HK-2 (cell line): ENCODE measurements at regions not wholly inside any gene's neighbourhood (a gene's known extent, or its start where the extent isn't known, plus 50 kb on each side); places are given as distances from the start of the nearest gene placed in this dataset.

ENCODE experiments used
- DNase-seq: peaks from one replicate; pipeline ENCODE4 v3.0.0-alpha.2; 2018; ENCODE audit not compliant: unreplicated experiment

DNA sequence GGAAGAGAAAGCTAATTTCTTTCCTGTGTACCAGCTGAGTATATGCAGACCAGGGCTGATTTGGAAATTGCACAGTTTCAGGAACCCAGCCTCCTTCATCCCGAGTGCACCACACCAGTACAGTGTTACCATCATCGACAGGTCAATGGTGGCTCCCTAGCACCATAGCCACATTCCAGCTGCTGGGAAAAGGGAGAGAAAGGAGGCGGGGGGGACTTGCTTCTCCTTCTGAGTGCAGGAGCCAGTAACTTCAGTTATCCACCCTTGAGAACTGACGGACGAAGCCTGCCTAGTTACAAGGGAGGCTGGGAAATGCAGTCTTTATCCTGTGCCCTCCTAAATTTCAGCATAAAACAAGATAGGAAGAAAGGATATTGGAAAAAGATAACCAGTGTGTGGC lies 129.7 kb upstream of the PRICKLE2 start:
- DNase-seq, result no peak

DNA sequence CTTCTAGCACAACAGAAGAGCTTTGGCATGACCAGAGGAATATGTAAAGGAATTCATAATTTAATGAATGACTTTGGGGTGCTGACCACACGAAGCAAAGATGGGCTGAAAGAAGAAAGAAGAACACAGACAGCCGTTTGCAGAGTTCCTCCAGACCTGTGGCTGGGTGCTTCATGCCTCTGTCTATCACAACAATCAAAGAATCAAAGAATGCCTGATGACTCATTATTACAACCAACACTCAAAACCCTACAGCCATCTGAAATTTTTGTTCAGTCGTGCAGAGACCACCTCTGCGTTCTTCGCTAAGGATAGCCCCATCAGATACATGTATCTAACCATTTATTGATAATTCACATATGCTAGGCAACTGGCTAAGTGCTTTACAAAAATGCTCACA lies 129.0 kb upstream of the PRICKLE2 start:
- no peak for DNase-seq

DNA sequence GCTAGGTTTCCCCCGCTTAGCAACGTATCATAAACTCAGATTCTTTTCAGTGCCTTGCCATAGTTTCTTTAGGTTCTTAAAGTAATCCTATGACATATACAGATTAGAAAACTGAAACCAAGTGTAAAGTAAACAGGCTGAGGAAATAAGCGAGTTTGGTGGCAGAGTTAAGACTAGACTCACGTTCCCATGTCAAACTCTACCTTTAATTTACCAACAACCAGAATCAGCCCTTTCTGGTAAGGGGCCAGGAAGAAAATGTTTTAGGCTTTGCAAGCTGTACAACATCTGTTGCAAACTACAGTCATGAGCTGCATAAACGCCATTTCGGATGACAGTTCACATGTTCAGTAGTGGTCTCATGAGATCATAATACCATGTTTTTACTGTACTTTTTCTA lies 128.0 kb upstream of the PRICKLE2 start:
- no peak for DNase-seq

DNA sequence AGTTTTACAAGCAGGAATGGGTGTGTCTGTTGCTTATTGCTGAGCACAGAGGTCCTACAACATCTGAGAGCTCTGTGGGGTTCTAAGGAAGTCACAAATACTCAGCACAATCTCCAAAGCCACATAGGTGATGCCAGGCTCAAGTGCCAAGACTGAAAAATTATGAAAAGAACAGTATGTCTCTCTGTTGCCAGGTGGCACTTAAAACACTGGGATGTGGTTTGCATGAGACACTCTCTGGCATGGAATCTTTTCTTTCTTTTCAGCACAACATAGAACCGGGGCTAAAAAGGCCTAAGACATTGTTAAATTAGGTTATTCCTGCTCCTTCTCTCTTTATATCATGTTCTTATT lies 127.3 kb upstream of the PRICKLE2 start:
- DNase-seq, result no peak

DNA sequence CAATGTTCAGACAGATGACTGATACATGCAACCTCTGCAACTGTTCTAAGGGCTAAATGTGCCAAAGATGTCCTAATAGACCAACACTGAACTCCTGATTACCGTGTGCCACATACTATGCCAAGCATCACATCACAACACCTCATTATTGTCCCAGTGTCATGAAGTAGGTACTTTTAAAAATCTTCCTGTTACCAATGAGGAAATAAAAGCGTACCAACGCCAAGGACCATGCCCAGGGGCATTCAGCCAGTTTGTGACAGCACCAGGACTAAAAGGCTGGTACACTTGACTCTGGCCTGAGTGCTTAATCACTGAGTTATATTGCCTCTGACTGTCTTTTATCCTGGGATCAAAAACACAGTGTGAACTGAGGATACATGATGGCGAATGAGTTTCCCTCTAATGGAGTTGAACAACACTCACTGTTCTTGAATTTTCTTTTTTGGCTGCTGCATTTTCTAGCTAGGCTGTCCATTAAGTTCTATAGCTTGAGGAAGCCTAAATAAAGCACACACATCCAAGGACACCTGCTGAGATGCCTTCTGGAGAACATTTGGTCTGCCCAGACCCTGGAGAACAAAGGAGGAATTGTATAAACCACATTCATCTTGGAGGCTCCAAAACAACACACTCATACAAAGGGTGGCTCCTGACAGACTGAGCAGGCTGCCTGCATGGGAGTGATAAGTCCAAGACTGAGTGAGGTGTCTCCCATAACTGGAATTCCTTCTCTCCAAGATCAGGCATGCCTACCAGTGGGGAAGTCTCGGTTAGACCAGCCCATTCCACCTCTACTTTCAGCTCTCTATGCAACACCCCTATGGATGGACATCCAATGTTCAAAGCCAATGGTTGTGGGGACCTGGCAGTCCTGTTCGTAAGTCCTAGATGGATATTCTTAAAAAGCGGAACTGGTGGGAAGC lies 126.7 kb upstream of the PRICKLE2 start:
- no peak for DNase-seq

DNA sequence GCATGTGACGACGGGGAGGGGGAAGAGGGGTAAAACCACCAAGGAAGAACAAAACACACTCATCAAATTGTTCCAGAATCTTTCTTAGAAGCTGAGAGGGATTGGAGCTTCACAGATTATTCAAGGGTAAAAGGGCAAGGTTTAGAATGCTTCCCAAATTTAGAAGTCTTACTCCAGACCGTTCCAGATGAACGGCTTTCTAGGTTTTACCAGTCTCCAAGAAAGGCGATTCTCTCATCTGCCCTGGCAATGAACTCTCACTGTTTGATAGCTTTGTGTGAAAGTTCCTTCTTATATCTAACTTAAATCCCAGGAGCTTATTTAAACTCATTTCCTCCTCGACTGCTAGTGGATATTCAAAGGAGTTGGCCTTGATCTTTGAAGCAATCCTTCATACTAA lies 124.3 kb upstream of the PRICKLE2 start:
- DNase-seq, result no peak

DNA sequence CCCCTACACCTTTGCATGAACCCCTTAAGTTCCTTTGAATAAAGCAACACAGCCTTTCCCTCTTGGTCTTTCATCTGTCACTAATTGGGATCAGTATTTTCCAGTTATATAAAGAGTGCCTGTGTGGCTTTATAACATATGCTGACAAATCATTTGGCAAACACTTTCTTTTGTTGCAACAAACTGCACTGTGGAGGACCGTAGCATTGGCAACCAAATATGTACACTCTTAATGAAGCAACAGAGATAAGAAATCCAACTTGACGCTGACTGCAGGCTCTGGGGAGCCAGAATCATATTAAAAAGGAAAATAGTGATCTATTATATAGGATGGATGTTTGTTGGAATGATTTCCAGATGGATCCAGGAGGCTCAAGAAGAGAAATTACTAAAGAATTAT lies 120.1 kb upstream of the PRICKLE2 start:
- DNase-seq, result no peak

DNA sequence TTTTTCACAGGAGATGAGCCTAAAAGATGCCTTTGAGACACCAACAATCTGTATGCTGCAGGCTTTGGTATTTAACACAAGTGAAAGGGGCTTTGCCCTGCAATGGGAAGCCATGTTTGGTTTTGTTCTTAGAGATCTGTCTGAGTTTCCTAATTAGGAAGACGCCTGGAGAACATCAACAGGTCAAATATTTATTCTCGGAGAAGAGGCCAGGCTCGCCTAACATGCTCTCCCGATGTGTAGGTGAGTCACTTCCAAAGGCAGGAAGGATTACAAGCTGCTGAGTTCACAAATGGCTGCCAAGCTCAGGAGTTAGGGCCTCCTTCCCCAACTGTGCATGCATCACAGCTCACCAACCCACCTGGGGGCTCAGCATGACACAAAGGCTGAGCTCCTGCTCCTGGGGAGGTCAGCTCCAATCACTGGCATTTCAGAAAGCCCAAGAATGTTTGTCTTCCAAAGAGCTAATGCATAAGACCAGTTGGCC lies 119.5 kb upstream of the PRICKLE2 start:
- peak; percentile 51 for DNase-seq

DNA sequence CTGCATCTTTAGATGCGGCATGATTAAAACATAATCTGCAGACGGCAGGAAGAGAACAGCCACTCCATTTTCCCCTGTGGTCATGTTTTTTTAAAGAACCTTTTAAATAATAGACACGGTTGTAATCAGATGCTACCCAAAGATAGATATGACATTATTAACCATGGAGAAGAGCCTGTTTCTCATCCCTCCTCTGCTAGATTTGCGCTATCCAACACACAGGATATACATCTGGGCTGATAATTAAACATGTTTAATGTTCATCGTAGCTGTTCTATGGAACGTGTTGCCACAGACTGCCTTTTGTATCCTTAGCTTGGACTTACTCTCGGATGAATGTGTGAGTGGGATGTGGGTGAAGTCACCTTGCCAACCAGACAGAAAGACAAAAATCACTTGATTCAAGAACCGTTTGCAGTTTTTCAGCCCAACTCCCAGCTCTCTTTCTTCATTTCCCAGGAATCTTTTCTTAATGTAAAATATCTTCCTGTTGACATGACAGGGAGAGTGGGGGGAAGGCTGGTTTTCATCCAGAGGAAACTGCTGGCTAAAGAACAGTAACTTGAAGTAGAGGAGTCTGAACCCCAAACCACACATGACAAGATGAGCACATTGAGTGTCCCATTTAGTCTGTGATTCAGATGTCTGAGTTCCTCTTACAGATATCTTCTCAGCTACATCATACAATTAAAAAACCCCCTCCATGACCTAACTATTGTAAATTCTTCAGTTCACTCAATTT lies 118.6 kb upstream of the PRICKLE2 start:
- DNase-seq, result peak; percentile 29

DNA sequence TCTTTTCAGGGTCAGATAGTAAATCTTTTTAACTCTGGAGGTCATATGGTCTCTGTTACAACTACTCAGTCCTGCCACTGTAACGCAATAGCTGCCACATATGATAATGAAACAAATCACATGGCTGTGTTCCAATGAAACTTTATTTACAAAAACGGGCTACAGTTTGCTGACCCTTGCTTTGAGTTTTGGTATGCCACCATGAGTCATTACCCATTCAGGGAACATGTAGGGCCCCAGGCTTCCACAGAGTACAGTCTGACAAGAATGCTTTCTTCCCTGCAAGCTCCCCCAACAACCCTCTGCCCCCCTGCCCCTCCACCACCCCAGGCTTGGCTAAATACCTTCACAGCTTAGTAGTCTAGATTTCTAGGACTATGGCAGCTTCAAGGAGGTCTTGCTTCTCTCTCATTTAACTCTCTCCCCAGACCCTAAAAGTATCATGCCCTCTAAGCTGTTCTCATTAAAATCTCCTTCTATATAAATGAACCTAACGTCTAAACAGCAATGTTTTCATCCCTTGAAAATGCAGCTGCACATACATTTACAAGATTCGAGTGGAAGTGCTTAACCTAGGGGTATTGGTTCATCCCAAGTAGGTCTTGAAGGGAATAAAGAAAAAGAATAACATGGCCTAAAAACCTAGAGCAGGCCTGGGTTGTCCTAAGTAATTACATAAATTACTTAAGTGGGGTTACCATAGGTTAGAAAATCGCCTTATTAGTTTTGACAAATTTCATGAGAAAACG lies 117.8 kb upstream of the PRICKLE2 start:
- DNase-seq, result peak; percentile 35

DNA sequence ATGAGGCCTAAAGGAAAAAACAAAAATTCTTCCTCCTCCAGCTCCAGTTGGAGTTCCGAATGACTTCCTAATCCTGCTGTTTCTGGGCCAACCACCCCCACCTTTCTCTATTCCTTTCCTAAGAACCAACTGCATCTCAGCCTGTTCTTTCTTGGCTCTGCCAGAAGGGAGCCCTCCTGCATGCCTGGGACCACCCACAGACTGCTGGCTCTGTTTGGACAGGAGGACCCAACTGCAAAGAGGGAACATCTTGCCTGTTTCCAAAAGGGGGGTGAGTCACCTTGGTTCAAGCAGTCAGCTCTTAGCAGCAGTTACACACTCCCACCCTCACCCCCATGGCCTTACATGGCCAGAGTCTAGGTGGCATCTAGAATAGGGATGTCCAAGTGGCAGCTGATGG lies 116.0 kb upstream of the PRICKLE2 start:
- no peak for DNase-seq

DNA sequence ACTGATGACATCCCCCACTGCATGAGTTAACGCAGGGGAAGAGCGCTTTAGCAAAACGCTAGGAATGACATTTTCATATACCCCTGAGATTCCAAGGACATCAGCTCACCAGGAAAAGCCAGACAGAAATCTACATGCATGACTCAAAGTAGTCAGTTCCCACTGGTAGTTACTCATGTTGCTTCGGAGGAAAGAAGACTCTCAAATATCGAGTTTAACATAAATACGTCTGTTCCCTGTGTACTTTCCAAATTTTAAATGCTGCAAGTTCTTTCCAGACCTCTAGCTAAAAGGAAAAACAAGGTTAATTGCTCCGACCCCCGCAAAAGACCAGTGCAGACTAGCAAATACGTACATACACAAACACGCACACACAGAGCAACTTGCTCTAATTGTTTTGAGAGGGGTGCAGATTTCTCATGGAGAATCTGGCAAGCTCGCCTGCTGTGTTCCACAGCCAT lies 115.4 kb upstream of the PRICKLE2 start:
- DNase-seq, result no peak

DNA sequence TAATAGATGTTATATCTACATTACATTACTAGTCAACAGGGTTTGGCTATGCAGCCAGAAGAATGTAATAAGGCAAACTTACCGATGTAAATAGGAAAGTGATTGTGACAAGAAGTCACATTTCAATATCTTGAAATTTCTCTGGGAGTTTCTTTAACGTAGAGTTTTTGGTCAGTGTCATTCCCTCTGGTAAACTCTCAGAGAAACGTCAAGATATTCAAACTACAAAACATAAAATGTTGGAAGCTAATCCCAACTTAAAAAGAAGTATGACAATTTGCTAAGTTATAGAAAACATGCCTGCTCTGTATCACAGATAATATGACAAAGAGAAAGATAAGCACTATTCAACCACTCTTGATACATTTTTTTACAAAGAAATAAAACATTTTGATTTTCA lies 111.2 kb upstream of the PRICKLE2 start:
- no peak for DNase-seq

DNA sequence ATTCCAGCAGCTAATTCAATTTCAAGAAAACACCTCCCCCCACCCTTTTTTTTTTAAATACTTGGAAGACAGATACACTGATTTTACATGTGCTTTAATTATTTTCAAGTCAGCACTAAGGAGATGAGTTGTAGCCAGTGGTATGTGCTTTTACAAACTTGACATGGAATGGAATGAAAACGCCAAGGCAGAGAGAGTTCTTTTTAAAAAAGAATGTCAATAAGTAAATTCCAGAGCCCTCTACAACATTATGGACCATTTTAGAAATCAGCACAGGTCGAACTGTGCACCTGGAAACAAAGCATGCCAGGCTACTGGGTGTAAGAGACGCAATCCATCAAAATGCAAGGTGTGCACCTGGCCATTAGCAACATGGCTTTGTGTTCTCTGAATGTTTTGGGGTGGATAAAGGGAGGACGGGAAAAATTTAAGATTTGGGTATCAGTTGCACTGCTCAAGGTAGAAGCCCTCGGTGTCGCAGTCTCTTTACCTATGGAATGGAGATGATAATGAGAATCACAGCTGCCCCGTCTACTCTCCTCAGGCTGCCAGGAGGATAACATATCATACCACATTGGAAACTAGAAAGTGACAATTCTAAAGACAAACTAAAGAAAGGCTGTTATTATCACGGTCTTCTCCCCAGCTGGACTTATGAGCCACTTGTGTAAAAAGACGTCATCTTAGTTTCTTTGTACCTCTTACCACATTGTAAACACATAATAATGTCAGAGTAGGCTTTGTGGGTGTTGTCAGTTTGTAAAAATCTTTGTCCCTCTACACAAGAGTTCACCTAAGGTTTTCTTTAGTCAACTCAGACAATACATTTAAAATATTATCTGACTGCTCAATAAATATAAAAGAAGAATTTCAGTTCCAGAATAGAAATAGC lies 107.4 kb upstream of the PRICKLE2 start:
- no peak for DNase-seq

DNA sequence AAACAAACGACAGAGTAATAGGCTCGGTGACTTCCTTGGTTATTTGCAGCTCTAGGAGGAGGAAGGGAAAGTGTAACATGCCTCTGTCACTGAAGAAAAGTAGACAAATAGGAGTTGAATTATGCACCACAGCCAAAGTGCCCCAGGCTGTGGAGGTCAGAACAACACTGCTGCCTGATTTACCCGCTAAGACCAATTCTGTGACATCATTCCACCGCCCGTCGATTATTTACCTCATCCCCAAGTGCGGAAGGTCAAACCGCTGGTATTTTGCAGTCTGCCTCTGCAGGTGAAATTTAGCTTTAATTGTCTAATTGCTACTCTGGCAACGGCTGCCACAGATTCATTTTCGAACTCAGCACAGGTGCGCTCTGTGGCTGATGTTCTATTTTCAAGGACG lies 106.3 kb upstream of the PRICKLE2 start:
- DNase-seq, result no peak

DNA sequence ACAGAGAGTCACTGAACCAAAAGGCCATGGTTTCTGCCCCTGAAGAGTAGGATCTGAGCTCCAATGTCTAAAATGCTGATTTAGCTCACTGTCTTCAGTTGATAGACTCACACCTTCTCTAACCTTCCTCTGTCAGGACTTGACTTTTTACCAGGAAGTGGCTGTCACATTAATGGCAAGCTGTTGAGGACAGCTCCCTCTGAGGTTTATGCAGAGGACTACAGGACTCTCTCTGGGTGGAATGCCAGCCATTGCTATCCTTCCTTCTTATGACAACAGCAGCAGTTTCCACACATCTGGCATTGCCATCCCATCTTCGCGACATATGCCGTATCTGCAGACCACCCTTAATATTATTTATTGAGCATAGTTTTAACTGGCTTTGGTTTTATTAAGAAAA lies 103.8 kb upstream of the PRICKLE2 start:
- no peak for DNase-seq

DNA sequence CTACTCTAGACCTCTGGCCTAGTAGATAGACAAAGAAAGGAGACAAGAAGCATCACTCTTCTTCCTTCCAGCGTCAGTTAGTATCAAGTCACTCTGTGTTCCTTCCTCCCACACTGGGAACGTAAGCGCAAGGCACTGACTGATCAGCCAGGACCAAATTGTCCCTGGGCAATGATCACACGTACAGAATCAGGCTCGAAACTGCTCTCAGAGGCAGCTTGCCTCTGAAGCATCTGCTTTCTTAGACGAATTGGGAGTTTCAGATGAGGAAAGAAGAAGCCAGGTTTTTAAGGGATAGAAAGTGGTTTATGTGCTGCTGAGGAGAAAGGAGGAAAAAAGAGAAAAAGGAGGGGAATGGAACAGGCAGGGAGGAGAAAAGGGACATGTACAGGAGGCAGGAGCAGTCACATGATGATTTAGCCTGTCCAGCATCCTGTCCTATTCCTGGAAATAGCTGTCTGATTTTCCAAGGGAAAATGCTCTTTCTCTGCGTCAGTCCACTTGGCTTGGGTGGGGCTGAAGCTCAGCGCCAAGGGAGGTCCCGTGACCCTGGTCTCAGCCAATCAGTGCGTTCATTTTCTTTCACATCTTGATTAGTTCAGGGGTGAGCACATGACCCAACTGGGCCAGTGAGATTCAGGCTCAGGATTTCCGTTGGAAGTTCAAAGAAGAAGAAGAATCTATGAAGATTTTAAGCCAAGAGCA lies 102.0 kb upstream of the PRICKLE2 start:
- no peak for DNase-seq

DNA sequence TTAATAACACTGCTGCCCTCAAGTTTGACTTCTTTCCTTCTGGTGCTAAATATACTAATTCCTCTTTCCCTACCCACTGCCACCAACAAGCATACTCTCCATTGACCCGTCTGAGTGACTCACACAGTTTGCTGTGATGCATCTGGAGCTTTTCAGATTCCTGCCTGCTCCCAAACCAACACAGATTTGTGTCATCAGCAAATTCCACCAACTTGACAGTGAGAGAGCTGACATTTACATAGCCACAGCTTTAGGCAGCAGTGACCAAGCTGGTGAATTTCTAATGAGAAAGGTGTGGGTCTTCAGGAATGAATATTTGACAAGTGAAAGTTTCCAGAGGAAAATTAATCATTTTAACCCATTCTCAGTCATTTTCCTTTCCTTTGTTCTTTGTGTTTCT lies 96.5 kb upstream of the PRICKLE2 start:
- peak; percentile 45 for DNase-seq

DNA sequence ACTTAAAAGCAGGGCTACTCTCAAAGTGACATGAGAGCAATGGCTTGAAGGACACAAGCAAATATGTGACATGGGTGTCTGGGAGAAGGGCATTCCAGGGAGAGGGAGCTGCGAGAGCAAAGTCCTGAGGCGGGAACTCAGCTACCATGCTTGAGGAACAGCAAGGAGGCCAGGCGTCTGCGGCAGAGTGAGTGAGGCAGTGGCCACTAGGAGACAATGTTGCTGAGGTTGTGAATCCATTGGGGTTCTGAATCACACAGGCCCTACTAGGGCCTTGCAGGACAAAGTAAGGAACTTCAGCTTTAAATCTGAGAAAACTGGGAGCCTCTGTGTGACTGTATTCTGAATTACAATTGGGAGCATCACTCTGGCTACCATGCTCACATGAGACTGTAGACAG lies 94.1 kb upstream of the PRICKLE2 start:
- no peak for DNase-seq

DNA sequence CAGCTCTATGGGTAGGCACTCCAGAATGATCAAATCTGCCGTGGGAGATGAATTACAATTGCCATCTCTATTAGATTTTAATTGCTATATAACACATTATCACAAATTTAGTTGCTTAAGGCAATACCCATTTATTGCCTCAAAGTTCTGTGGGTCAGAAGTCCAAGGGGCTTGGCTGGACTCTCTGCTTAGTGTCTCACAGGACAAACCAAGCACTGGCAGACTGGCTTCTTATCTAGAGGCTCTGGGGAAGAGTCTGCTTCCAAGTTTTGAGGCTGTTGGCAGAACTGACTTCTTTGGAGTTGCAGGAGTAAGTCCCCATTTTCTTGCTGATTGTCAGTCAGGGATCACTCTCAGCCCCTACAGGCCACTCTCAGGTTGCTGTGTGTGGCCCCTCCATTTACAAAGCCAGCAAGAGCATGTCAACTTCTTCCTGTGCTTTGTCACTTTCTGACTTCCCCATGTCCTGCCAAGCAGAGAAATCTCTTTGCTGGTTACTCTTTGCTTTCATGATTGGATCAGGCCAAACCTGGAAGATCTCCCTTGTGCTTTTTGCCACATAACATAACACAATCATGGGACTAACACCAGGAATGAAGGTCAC lies 93.5 kb upstream of the PRICKLE2 start:
- DNase-seq, result no peak
